Fibroblast of skin of back (primary cell): ENCODE measurements at regions not wholly inside any gene's neighbourhood (a gene's known extent, or its start where the extent isn't known, plus 50 kb on each side); places are given as distances from the start of the nearest gene placed in this dataset.

Experiments used
- DNase-seq: peaks from one replicate; pipeline ENCODE4 v3.0.0-alpha.2; 2013

GRCh38 chrX:46447384-46447783, 97.8 kb downstream of the ZNF674 start:
- peak; percentile 17 for DNase-seq

- DNase-seq: peak; percentile 82
Measured at GRCh38 chrX:46446727-46447378, 98.4 kb downstream of the ZNF674 start.

- DNase-seq: peak; percentile 78
Measured at GRCh38 chrX:46444011-46444410, 101.2 kb downstream of the ZNF674 start.

- DNase-seq: no peak
Measured at GRCh38 chrX:46436744-46437143, 108.5 kb downstream of the ZNF674 start.

GRCh38 chrX:46433892-46434291, 111.3 kb downstream of the ZNF674 start:
- peak; percentile 71 for DNase-seq

GRCh38 chrX:46408553-46409407, 136.4 kb downstream of the ZNF674 start:
- peak; percentile 46 for DNase-seq

GRCh38 chrX:46407753-46408130, 137.5 kb downstream of the ZNF674 start:
- peak; percentile 2 for DNase-seq

- peak; percentile 12 for DNase-seq
Measured at GRCh38 chrX:46407036-46407752, 138.0 kb downstream of the ZNF674 start.

- no peak for DNase-seq
Measured at GRCh38 chrX:46404774-46405173, 140.4 kb downstream of the ZNF674 start.

GRCh38 chrX:46400530-46401443, 144.4 kb downstream of the ZNF674 start:
- DNase-seq: no peak

- peak; percentile 16 for DNase-seq
Measured at GRCh38 chrX:46398874-46399273, 146.3 kb downstream of the ZNF674 start.

GRCh38 chrX:46398126-46398525, 147.1 kb downstream of the ZNF674 start:
- no peak for DNase-seq

GRCh38 chrX:46386511-46386910, 158.7 kb downstream of the ZNF674 start:
- no peak for DNase-seq

GRCh38 chrX:46383006-46383405, 162.2 kb downstream of the ZNF674 start:
- DNase-seq: no peak

- no peak for DNase-seq
Measured at GRCh38 chrX:46382595-46382994, 162.6 kb downstream of the ZNF674 start.

- peak; percentile 3 for DNase-seq
Measured at GRCh38 chrX:46381630-46382029, 163.6 kb downstream of the ZNF674 start.

GRCh38 chrX:46380148-46380752, 165.0 kb downstream of the ZNF674 start:
- DNase-seq: peak; percentile 4

GRCh38 chrX:46376246-46376885, 168.9 kb downstream of the ZNF674 start:
- DNase-seq: peak; percentile 58

GRCh38 chrX:46375831-46376230, 169.4 kb downstream of the ZNF674 start:
- DNase-seq: no peak

GRCh38 chrX:46374371-46374770, 170.8 kb downstream of the ZNF674 start:
- DNase-seq: no peak

GRCh38 chrX:46367491-46367890, 177.7 kb downstream of the ZNF674 start:
- DNase-seq: no peak
